K562 (cell line): ENCODE measurements at regions not wholly inside any gene's neighbourhood (a gene's known extent, or its start where the extent isn't known, plus 50 kb on each side); places are given as distances from the start of the nearest gene placed in this dataset.

ENCODE experiments used
- ATAC-seq: fragments of 200-7000 bp; cut with Tn5 transposase; 3 replicates; pipeline ENCODE4 v1.9.1; 2020; ENCODE audit warnings: moderate library complexity
- BruUV-seq: library from RNA; stranded (reverse); fragments of 400-500 nt; replicated peaks from 2 replicates; lab custom pipeline; 2021; lab: Mats Ljungman, UMichigan
- CTCF ChIA-PET: fragments of 300-600 bp; formaldehyde crosslinking; extraction: SDS; loops from one replicate; lab custom pipeline; 2021; ENCODE audit warnings: low intra/inter-chr PET ratio; lab: Yijun Ruan, JAX
- POLR2A ChIA-PET: fragments of 300-600, 350-650 bp; sonication (Branson Sonifier 250); formaldehyde crosslinking; extraction: SDS; loops from one replicate; lab custom pipeline; 2021; ENCODE audit warnings: antibody characterized with exemption, inconsistent platforms; lab: Yijun Ruan, JAX
- DNase-seq, 4 experiments: peaks; one replicate each; pipeline versions ENCODE4 v3.0.0 to v3.0.0-alpha.2; 2011 to 2018; ENCODE audit warnings: low spot score in 3 of 4, mixed read lengths in 3 of 4; ENCODE audit errors: extremely low read depth in 1 of 4
- FAIRE-seq: peaks from 2 replicates; lab custom pipeline; 2011; peaks lifted over from hg19 to GRCh38; lab: Jason Lieb, UNC
- H2AFZ ChIP-seq: 2 replicates; pipeline ENCODE4 v1.6.0; 2011; ENCODE audit warnings: low read depth, low read length, control low read depth, inconsistent platforms
- H3K27ac ChIP-seq: fragments of 200-600 bp; 3 replicates; pipeline ENCODE4 v1.8.0; 2011; ENCODE audit warnings: low read depth, mild to moderate bottlenecking, control low read depth, inconsistent platforms, low read length, moderate library complexity, mixed read lengths; ENCODE audit errors: extremely low read depth
- H3K27me3 ChIP-seq, 2 experiments: fragments of 300-600 bp in 1 of 2; 2 replicates in 1 of 2; 3 replicates in 1 of 2; pipeline versions ENCODE4 v1.6.0 to v1.8.0; 2011; ENCODE audit warnings: inconsistent platforms in 2 of 2, low read length in 2 of 2, mild to moderate bottlenecking in 1 of 2, mixed read lengths in 1 of 2, moderate library complexity in 1 of 2; ENCODE audit not compliant: control insufficient read depth in 2 of 2, insufficient read depth in 2 of 2
- H3K36me3 ChIP-seq: fragments of 300-600 bp; 3 replicates; pipeline ENCODE4 v1.8.0; 2011; ENCODE audit warnings: mild to moderate bottlenecking, low read length, inconsistent platforms; ENCODE audit not compliant: control insufficient read depth, insufficient read depth
- H3K4me1 ChIP-seq, 2 experiments: fragments of 200-600 bp in 1 of 2; replicated peaks in 1 of 2; 2 replicates in 1 of 2; 3 replicates in 1 of 2; pipeline versions ENCODE4 v1.5.1 to v1.8.0; 2011; ENCODE audit warnings: inconsistent platforms in 2 of 2, low read length in 2 of 2, mild to moderate bottlenecking in 1 of 2, mixed read lengths in 1 of 2, moderate library complexity in 1 of 2; ENCODE audit not compliant: control insufficient read depth in 2 of 2, insufficient read depth in 2 of 2
- H3K4me2 ChIP-seq: 2 replicates; pipeline ENCODE4 v1.6.1; 2011; ENCODE audit warnings: low read length, control low read depth, inconsistent platforms, mixed read lengths; ENCODE audit not compliant: insufficient read depth
- H3K4me3 ChIP-seq: fragments of 200-600 bp; sonication (generic), shearing (Covaris generic); 2 replicates; pipeline ENCODE4 v1.5.1; 2016; ENCODE audit warnings: control low read depth, inconsistent platforms
- H3K79me2 ChIP-seq: fragments of 200-600 bp; 3 replicates; pipeline ENCODE4 v1.8.0; 2011; ENCODE audit warnings: low read length, inconsistent platforms; ENCODE audit not compliant: control insufficient read depth, insufficient read depth
- H3K9ac ChIP-seq, 2 experiments: 2 replicates each; pipeline versions ENCODE4 v1.6.0 to v1.6.1; 2011; ENCODE audit warnings: low read depth in 2 of 2, low read length in 2 of 2, control low read depth in 1 of 2, inconsistent platforms in 1 of 2, mild to moderate bottlenecking in 1 of 2, mixed read lengths in 1 of 2; ENCODE audit not compliant: insufficient read depth in 1 of 2
- H3K9me1 ChIP-seq: one replicate; pipeline ENCODE4 v1.6.0; 2011; ENCODE audit warnings: inconsistent platforms, mild to moderate bottlenecking, low read length, moderate library complexity; ENCODE audit not compliant: control insufficient read depth, insufficient read depth
- H3K9me3 ChIP-seq: replicated peaks from 2 replicates; pipeline ENCODE4 v1.5.1; 2011; ENCODE audit warnings: low read depth, low read length, inconsistent platforms; ENCODE audit not compliant: control insufficient read depth, insufficient read depth
- H4K20me1 ChIP-seq: replicated peaks from 2 replicates; pipeline ENCODE4 v1.6.1; 2011; ENCODE audit warnings: low read length, inconsistent platforms, mixed read lengths; ENCODE audit not compliant: control insufficient read depth, insufficient read depth
- GATAD2A ChIP-seq: fragments of 450-650 bp; IDR thresholded peaks from 2 replicates; pipeline ENCODE4 v1.6.1; 2017
- NFIC ChIP-seq: fragments of 450-650 bp; IDR thresholded peaks from 2 replicates; pipeline ENCODE4 v1.6.1; 2017; ENCODE audit warnings: mild to moderate bottlenecking, inconsistent platforms
- NFXL1 ChIP-seq: fragments of 450-650 bp; formaldehyde crosslinking; IDR thresholded peaks from 2 replicates; pipeline ENCODE4 v1.4.0; 2021; ENCODE audit warnings: mild to moderate bottlenecking
- POLR3A ChIP-seq: IDR thresholded peaks from 2 replicates; pipeline ENCODE4 v1.6.1; 2011; ENCODE audit warnings: borderline replicate concordance, mild to moderate bottlenecking, moderate library complexity; ENCODE audit not compliant: insufficient read length, insufficient read depth; ENCODE audit errors: extremely low read depth
- PPARD ChIP-seq: fragments of 250-450 bp; sonication (Bioruptor Pico); IDR thresholded peaks from 2 replicates; pipeline ENCODE4 v1.8.0; 2022; ENCODE audit warnings: inconsistent platforms, mild to moderate bottlenecking, moderate library complexity
- ZBTB43 ChIP-seq: sonication (generic); formaldehyde crosslinking; IDR thresholded peaks from 2 replicates; pipeline ENCODE4 v1.8.0; 2023; ENCODE audit warnings: mild to moderate bottlenecking, missing genetic modification reagents
- WGBS: fragments of 100-300 bp; shearing (Covaris generic); methylation state at CpG from one replicate; pipeline ENCODE4 v1.1.6; 2016; ENCODE audit warnings: low coverage, mixed read lengths; ENCODE audit not compliant: insufficient coverage; ENCODE audit errors: missing lambda C conversion rate; 5-methylcytosine and 5-hydroxymethylcytosine counted together
- in situ Hi-C: fragments of 300-500 bp; cut with MboI; formaldehyde crosslinking; loops from 4 replicates; pipeline ENCODE4 v1.15.0; 2018; ENCODE audit warnings: inconsistent platforms, mixed read lengths
- intact Hi-C: fragments of 100-400 bp; cut with micrococcal nuclease; formaldehyde crosslinking; loops from 2 replicates; pipeline ENCODE4 v1.14.2; 2022
- TF ChIP-seq, protein P1 (sequence below): sonication (generic); formaldehyde crosslinking; IDR thresholded peaks from 2 replicates; pipeline ENCODE4 v1.4.0; 2020; ENCODE audit warnings: mild to moderate bottlenecking, missing genetic modification reagents
- TF ChIP-seq, protein P2 (sequence below), 2 experiments: fragments of 200-800 bp in 1 of 2; sonication (Bioruptor generic) in 1 of 2; sonication (generic) in 1 of 2; formaldehyde crosslinking in 1 of 2; IDR thresholded peaks in 1 of 2; conservative IDR thresholded peaks in 1 of 2; 2 replicates each; pipeline versions ENCODE4 v1.5.0 to v1.6.1; 2016 to 2020; ENCODE audit warnings: missing compliant biosample characterization in 1 of 2, missing genetic modification characterization in 1 of 2, missing genetic modification reagents in 1 of 2
- TF ChIP-seq, protein P3 (sequence below): fragments of 450-650 bp; IDR thresholded peaks from 2 replicates; pipeline ENCODE4 v1.6.1; 2016; ENCODE audit warnings: borderline replicate concordance

DNA sequence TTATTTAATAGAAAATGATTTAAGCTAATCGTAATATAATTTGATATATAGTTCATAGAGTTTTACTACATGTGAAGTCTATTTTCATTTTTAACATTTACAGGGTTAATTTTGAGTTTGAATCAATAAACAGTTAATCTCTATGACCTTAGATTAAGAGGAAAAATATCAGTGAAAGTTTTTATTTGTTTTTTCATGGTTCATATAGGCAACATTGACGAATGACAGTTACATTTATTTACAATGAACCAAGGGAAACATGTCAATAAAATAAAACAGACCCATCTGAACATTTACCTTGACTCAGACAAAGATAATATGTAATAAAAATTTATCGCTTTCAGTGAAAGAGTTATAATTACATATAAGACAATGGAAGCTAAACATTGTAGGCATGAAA is 346.6 kb upstream of the SLITRK5 start:
- DNase-seq (no peak), FAIRE-seq (no peak), ATAC-seq (no peak)
- H3K4me1 ChIP-seq = no peaks in the 10 kb centered on the region
- H3K27ac ChIP-seq = no peak overlapping the region
- no TSS peak for BruUV-seq
- H3K9me1 ChIP-seq = no peaks in the 10 kb centered on the region
- no peak overlapping the region for H3K9ac ChIP-seq
- H3K27me3 ChIP-seq = no peaks in the 10 kb centered on the region
- H3K4me2 ChIP-seq = no peak overlapping the region
- 3% methylated on average over 3 of the region's 3 CpGs for WGBS
- H3K36me3 ChIP-seq = no peaks in the 10 kb centered on the region
- intact Hi-C loops = no loop called here
- in situ Hi-C loops = no loop called here
- H2AFZ ChIP-seq = no peak overlapping the region
- H3K4me3 ChIP-seq = no peak overlapping the region
- H3K79me2 ChIP-seq = no peaks in the 10 kb centered on the region
- POLR2A ChIA-PET = no interaction called here
- no peak for TF ChIP-seq POLR3A
- TF ChIP-seq, protein P1, sequence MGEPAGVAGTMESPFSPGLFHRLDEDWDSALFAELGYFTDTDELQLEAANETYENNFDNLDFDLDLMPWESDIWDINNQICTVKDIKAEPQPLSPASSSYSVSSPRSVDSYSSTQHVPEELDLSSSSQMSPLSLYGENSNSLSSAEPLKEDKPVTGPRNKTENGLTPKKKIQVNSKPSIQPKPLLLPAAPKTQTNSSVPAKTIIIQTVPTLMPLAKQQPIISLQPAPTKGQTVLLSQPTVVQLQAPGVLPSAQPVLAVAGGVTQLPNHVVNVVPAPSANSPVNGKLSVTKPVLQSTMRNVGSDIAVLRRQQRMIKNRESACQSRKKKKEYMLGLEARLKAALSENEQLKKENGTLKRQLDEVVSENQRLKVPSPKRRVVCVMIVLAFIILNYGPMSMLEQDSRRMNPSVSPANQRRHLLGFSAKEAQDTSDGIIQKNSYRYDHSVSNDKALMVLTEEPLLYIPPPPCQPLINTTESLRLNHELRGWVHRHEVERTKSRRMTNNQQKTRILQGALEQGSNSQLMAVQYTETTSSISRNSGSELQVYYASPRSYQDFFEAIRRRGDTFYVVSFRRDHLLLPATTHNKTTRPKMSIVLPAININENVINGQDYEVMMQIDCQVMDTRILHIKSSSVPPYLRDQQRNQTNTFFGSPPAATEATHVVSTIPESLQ (CRISPR knock-in tag) = no peak
- TF ChIP-seq, protein P2, sequence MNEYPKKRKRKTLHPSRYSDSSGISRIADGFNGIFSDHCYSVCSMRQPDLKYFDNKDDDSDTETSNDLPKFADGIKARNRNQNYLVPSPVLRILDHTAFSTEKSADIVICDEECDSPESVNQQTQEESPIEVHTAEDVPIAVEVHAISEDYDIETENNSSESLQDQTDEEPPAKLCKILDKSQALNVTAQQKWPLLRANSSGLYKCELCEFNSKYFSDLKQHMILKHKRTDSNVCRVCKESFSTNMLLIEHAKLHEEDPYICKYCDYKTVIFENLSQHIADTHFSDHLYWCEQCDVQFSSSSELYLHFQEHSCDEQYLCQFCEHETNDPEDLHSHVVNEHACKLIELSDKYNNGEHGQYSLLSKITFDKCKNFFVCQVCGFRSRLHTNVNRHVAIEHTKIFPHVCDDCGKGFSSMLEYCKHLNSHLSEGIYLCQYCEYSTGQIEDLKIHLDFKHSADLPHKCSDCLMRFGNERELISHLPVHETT (CRISPR knock-in tag; conservative IDR thresholded peaks at IDR 0.05 in 1 of 2, IDR thresholded peaks at IDR 0.05 in 1 of 2) = no peak
- TF ChIP-seq ZBTB43 = no peak
- TF ChIP-seq NFIC = no peak
- TF ChIP-seq GATAD2A = no peak
- TF ChIP-seq PPARD (CRISPR knock-in tag) = no peak
- TF ChIP-seq NFXL1 (CRISPR knock-in tag) = no peak
- TF ChIP-seq, protein P3, sequence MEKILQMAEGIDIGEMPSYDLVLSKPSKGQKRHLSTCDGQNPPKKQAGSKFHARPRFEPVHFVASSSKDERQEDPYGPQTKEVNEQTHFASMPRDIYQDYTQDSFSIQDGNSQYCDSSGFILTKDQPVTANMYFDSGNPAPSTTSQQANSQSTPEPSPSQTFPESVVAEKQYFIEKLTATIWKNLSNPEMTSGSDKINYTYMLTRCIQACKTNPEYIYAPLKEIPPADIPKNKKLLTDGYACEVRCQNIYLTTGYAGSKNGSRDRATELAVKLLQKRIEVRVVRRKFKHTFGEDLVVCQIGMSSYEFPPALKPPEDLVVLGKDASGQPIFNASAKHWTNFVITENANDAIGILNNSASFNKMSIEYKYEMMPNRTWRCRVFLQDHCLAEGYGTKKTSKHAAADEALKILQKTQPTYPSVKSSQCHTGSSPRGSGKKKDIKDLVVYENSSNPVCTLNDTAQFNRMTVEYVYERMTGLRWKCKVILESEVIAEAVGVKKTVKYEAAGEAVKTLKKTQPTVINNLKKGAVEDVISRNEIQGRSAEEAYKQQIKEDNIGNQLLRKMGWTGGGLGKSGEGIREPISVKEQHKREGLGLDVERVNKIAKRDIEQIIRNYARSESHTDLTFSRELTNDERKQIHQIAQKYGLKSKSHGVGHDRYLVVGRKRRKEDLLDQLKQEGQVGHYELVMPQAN = no peak
- TF ChIP-seq, all 486 proteins: peak for 0
- H3K9me3 ChIP-seq = no peaks in the 10 kb centered on the region
- H4K20me1 ChIP-seq = no peaks in the 10 kb centered on the region
- CTCF ChIA-PET = no interaction called here
